OCI-LY7 (cell line): ENCODE measurements at regions not wholly inside any gene's neighbourhood (a gene's known extent, or its start where the extent isn't known, plus 50 kb on each side); places are given as distances from the start of the nearest gene placed in this dataset.

Experiments
- BruUV-seq: library from RNA; stranded (reverse); fragments of 400-500 nt; replicated peaks from 2 replicates; lab custom pipeline; 2021; lab: Mats Ljungman, UMichigan
- CTCF ChIA-PET: fragments of 300-600 bp; sonication (Branson Sonifier 250); formaldehyde crosslinking; loops from one replicate; lab custom pipeline; 2022; ENCODE audit warnings: antibody characterized with exemption; ENCODE audit not compliant: unreplicated experiment; lab: Charles Lee
- POLR2A ChIA-PET: fragments of 300-600 bp; sonication (Branson Sonifier 250); formaldehyde crosslinking; loops from one replicate; lab custom pipeline; 2022; ENCODE audit warnings: antibody characterized with exemption; lab: Charles Lee
- DNase-seq: peaks from one replicate; pipeline ENCODE4 v3.0.0-alpha.2; 2015; ENCODE audit warnings: low spot score
- H2AFZ ChIP-seq: fragments of 200-600 bp; sonication (generic), shearing (Covaris generic); 2 replicates; pipeline ENCODE4 v1.6.1; 2014; ENCODE audit warnings: mild to moderate bottlenecking, antibody characterized with exemption, low read length, moderate library complexity
- H3K27ac ChIP-seq: fragments of 200-600 bp; sonication (generic); 2 replicates; pipeline ENCODE4 v1.5.1; 2014; ENCODE audit warnings: mixed run types, low read depth, mild to moderate bottlenecking, moderate library complexity, low read length, inconsistent platforms; ENCODE audit not compliant: poor library complexity, severe bottlenecking
- H3K36me3 ChIP-seq: fragments of 200-600 bp; sonication (generic); 2 replicates; pipeline ENCODE4 v1.6.1; 2014; ENCODE audit warnings: mild to moderate bottlenecking, antibody characterized with exemption, low read length, moderate library complexity, mixed read lengths; ENCODE audit not compliant: insufficient read depth
- H3K4me1 ChIP-seq: fragments of 200-600 bp; sonication (generic); 2 replicates; pipeline ENCODE4 v1.5.1; 2014; ENCODE audit warnings: mild to moderate bottlenecking, low read length; ENCODE audit not compliant: insufficient read depth, poor library complexity, severe bottlenecking
- H3K4me2 ChIP-seq: fragments of 200-600 bp; sonication (generic); 2 replicates; pipeline ENCODE4 v1.6.1; 2014; ENCODE audit warnings: mild to moderate bottlenecking, low read length
- H3K4me3 ChIP-seq: fragments of 200-600 bp; sonication (generic); 2 replicates; pipeline ENCODE4 v1.5.1; 2014; ENCODE audit warnings: mild to moderate bottlenecking, low read depth, low read length; ENCODE audit not compliant: poor library complexity, severe bottlenecking
- H3K79me2 ChIP-seq: fragments of 200-600 bp; sonication (generic); 2 replicates; pipeline ENCODE4 v1.6.1; 2016; ENCODE audit warnings: low read depth, mild to moderate bottlenecking, low read length, moderate library complexity, mixed read lengths; ENCODE audit not compliant: insufficient read depth
- H3K9me2 ChIP-seq: fragments of 200-600 bp; sonication (generic); 2 replicates; pipeline ENCODE4 v1.6.1; 2016; ENCODE audit warnings: mild to moderate bottlenecking, low read length, mixed read lengths; ENCODE audit not compliant: insufficient read depth
- H3K9me3 ChIP-seq: fragments of 200-600 bp; sonication (generic); 2 replicates; pipeline ENCODE4 v1.6.1; 2014; ENCODE audit warnings: mild to moderate bottlenecking, mixed run types, low read length, mixed read lengths
- H4K20me1 ChIP-seq: fragments of 200-600 bp; sonication (generic); 2 replicates; pipeline ENCODE4 v1.6.1; 2014; ENCODE audit warnings: mild to moderate bottlenecking, antibody characterized with exemption, low read length, moderate library complexity, mixed read lengths; ENCODE audit not compliant: insufficient read depth
- EZH2phosphoT487 ChIP-seq: fragments of 200-600 bp; sonication (generic); IDR thresholded peaks from 2 replicates; pipeline ENCODE4 v1.6.1; 2018; ENCODE audit warnings: low read depth, borderline replicate concordance, mild to moderate bottlenecking, mixed run types, antibody characterized with exemption, low read length, moderate library complexity, mixed read lengths
- intact Hi-C: fragments of 100-400 bp; cut with micrococcal nuclease; formaldehyde crosslinking; loops from one replicate; pipeline ENCODE4 v1.10.0; 2022; ENCODE audit not compliant: unreplicated experiment
- TF ChIP-seq, protein P1 (sequence below): fragments of 200-600 bp; sonication (generic); conservative IDR thresholded peaks from 2 replicates; pipeline ENCODE4 v1.5.1; 2014; ENCODE audit warnings: mild to moderate bottlenecking, antibody characterized with exemption, low read length, moderate library complexity, mixed read lengths

DNA sequence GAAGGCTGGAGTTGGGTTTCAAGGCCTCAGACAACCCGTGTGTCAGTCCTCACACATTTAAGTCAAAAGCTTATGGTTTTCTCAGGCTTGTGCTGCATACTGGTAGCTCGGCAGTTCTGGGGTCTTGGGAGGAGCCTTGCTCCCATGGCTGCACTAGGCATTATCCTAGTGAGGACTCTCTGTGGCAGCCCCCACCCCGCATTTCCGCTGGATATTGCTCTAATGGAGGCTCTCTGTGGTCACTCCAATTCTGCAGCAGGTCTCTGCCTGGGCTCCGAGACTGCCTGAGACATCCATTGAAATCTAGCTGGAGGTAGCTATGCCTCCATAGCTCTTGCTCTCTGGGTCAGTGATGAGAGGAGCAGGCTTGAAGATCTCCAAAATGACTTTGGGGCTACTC is 311.5 kb upstream of the PTGER4 start:
- H3K27ac ChIP-seq, result no peak overlapping the region
- no peak for DNase-seq
- H2AFZ ChIP-seq, result no peak overlapping the region
- H3K79me2 ChIP-seq, result no peaks in the 10 kb centered on the region
- CTCF ChIA-PET, result no interaction called here
- H4K20me1 ChIP-seq, result no peaks in the 10 kb centered on the region
- H3K9me2 ChIP-seq, result no peaks in the 10 kb centered on the region
- intact Hi-C loops, result no loop called here
- BruUV-seq, result no TSS peak
- no peaks in the 10 kb centered on the region for H3K9me3 ChIP-seq
- no peak overlapping the region for H3K4me2 ChIP-seq
- no peak overlapping the region for H3K4me3 ChIP-seq
- POLR2A ChIA-PET, result no interaction called here
- no peaks in the 10 kb centered on the region for H3K4me1 ChIP-seq
- no peaks in the 10 kb centered on the region for H3K36me3 ChIP-seq
- TF ChIP-seq, protein P1, sequence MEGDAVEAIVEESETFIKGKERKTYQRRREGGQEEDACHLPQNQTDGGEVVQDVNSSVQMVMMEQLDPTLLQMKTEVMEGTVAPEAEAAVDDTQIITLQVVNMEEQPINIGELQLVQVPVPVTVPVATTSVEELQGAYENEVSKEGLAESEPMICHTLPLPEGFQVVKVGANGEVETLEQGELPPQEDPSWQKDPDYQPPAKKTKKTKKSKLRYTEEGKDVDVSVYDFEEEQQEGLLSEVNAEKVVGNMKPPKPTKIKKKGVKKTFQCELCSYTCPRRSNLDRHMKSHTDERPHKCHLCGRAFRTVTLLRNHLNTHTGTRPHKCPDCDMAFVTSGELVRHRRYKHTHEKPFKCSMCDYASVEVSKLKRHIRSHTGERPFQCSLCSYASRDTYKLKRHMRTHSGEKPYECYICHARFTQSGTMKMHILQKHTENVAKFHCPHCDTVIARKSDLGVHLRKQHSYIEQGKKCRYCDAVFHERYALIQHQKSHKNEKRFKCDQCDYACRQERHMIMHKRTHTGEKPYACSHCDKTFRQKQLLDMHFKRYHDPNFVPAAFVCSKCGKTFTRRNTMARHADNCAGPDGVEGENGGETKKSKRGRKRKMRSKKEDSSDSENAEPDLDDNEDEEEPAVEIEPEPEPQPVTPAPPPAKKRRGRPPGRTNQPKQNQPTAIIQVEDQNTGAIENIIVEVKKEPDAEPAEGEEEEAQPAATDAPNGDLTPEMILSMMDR, result no peak
- no peak for TF ChIP-seq EZH2phosphoT487

GRCh38 chr5:40367255-40367654 is 312.5 kb upstream of the PTGER4 start:
- Histone ChIP-seq H3K36me3 (no peaks in the 10 kb centered on the region), H3K4me3 (no peak overlapping the region), H3K4me2 (no peak overlapping the region), H3K9me3 (no peaks in the 10 kb centered on the region), H4K20me1 (no peaks in the 10 kb centered on the region), H3K79me2 (no peaks in the 10 kb centered on the region), H3K9me2 (no peaks in the 10 kb centered on the region), H3K27ac (no peak overlapping the region), H2AFZ (no peak overlapping the region), H3K4me1 (no peaks in the 10 kb centered on the region)
- ChIA-PET CTCF (no interaction called here), POLR2A (no interaction called here)
- no peak for DNase-seq
- TF ChIP-seq, protein P1, result no peak
- BruUV-seq, result no TSS peak
- intact Hi-C loops, result no loop called here

GRCh38 chr5:40365342-40366330 is 314.1 kb upstream of the PTGER4 start:
- ChIA-PET CTCF (no interaction called here), POLR2A (no interaction called here)
- H4K20me1 ChIP-seq, result no peaks in the 10 kb centered on the region
- H3K4me1 ChIP-seq, result no peaks in the 10 kb centered on the region
- no peak overlapping the region for H3K4me2 ChIP-seq
- H3K79me2 ChIP-seq, result no peaks in the 10 kb centered on the region
- intact Hi-C loops, result no loop called here
- DNase-seq, result no peak
- H3K9me3 ChIP-seq, result no peaks in the 10 kb centered on the region
- BruUV-seq, result no TSS peak
- H3K4me3 ChIP-seq, result no peak overlapping the region
- no peak overlapping the region for H2AFZ ChIP-seq
- no peak overlapping the region for H3K27ac ChIP-seq
- no peaks in the 10 kb centered on the region for H3K36me3 ChIP-seq
- H3K9me2 ChIP-seq, result no peaks in the 10 kb centered on the region
- no peak for TF ChIP-seq EZH2phosphoT487
- TF ChIP-seq, protein P1, result no peak
